ENCODE measurements at regions not wholly inside any gene's neighbourhood (a gene's known extent, or its start where the extent isn't known, plus 50 kb on each side); places are given as distances from the start of the nearest gene placed in this dataset.

- H3K27me3 ChIP-seq (ENCODE audit: insufficient read depth, low read length): no peaks in the 10 kb centered on the region
- H3K36me3 Mint-ChIP-seq: no peaks in the 10 kb centered on the region
- H3K4me3 Mint-ChIP-seq: no peak overlapping the region
- H3K9me3 Mint-ChIP-seq: no peaks in the 10 kb centered on the region
- intact Hi-C loops (cut with micrococcal nuclease): no loop called here
- no peak overlapping the region for H3K27ac ChIP-seq (ENCODE audit: low read depth, low read length)
- H3K4me1 ChIP-seq (ENCODE audit: insufficient read depth, low read length): no peaks in the 10 kb centered on the region
- ChIA-PET POLR2A (ENCODE audit: partially characterized antibody) (no interaction called here), CTCF (ENCODE audit: partially characterized antibody) (no interaction called here)
- no peaks in the 10 kb centered on the region for H3K4me1 Mint-ChIP-seq
- H3K27me3 Mint-ChIP-seq: peaks cover 0 to 6% of the 10 kb centered on the region in 2 donors
- no peaks in the 10 kb centered on the region for H3K9me3 ChIP-seq (ENCODE audit: control insufficient read depth in 1 of 2, low read length in 2 of 2)
- no peaks in the 10 kb centered on the region for H3K36me3 ChIP-seq (ENCODE audit: insufficient read depth, low read length)
- no peak overlapping the region for H3K27ac Mint-ChIP-seq
- no peak overlapping the region for H3K4me3 ChIP-seq (ENCODE audit: low read length in 2 of 2)
- DNase-seq: no peak
Observed at GRCh38 chr10:128738386-128738915, 612.2 kb upstream of the MKI67 start.

GRCh38 chr10:128739930-128740329 lies 613.7 kb upstream of the MKI67 start:
- Mint-ChIP-seq H3K4me1 (no peaks in the 10 kb centered on the region), H3K36me3 (no peaks in the 10 kb centered on the region), H3K27ac (no peak overlapping the region), H3K27me3 (peaks cover 0 to 6% of the 10 kb centered on the region in 2 donors), H3K9me3 (no peaks in the 10 kb centered on the region), H3K4me3 (no peak overlapping the region)
- H3K4me1 ChIP-seq (ENCODE audit: insufficient read depth, low read length): no peaks in the 10 kb centered on the region
- H3K27ac ChIP-seq (ENCODE audit: low read depth, low read length): no peak overlapping the region
- no peak for DNase-seq
- no peaks in the 10 kb centered on the region for H3K9me3 ChIP-seq (ENCODE audit: control insufficient read depth in 1 of 2, low read length in 2 of 2)
- intact Hi-C loops (cut with micrococcal nuclease): no loop called here
- ChIA-PET POLR2A (ENCODE audit: partially characterized antibody) (no interaction called here), CTCF (ENCODE audit: partially characterized antibody) (no interaction called here)
- H3K27me3 ChIP-seq (ENCODE audit: insufficient read depth, low read length): no peaks in the 10 kb centered on the region
- H3K4me3 ChIP-seq (ENCODE audit: low read length in 2 of 2): no peak overlapping the region
- H3K36me3 ChIP-seq (ENCODE audit: insufficient read depth, low read length): no peaks in the 10 kb centered on the region

GRCh38 chr10:128741180-128741579 lies 615.0 kb upstream of the MKI67 start:
- Histone ChIP-seq H3K4me1 (ENCODE audit: insufficient read depth, low read length) (no peaks in the 10 kb centered on the region), H3K36me3 (ENCODE audit: insufficient read depth, low read length) (no peaks in the 10 kb centered on the region), H3K9me3 (ENCODE audit: control insufficient read depth in 1 of 2, low read length in 2 of 2) (no peaks in the 10 kb centered on the region), H3K4me3 (ENCODE audit: low read length in 2 of 2) (no peak overlapping the region), H3K27me3 (ENCODE audit: insufficient read depth, low read length) (no peaks in the 10 kb centered on the region), H3K27ac (ENCODE audit: low read depth, low read length) (no peak overlapping the region)
- peaks cover 0 to 7% of the 10 kb centered on the region in 2 donors for H3K27me3 Mint-ChIP-seq
- CTCF ChIA-PET (ENCODE audit: partially characterized antibody): no interaction called here
- H3K4me3 Mint-ChIP-seq: no peak overlapping the region
- H3K4me1 Mint-ChIP-seq: no peaks in the 10 kb centered on the region
- intact Hi-C loops (cut with micrococcal nuclease): no loop called here
- DNase-seq: no peak
- H3K36me3 Mint-ChIP-seq: no peaks in the 10 kb centered on the region
- H3K27ac Mint-ChIP-seq: no peak overlapping the region
- H3K9me3 Mint-ChIP-seq: no peaks in the 10 kb centered on the region
- POLR2A ChIA-PET (ENCODE audit: partially characterized antibody): no interaction called here

- Mint-ChIP-seq H3K36me3 (no peaks in the 10 kb centered on the region), H3K27ac (no peak overlapping the region), H3K4me3 (no peak overlapping the region), H3K9me3 (no peaks in the 10 kb centered on the region), H3K27me3 (peaks cover 0 to 7% of the 10 kb centered on the region in 2 donors), H3K4me1 (no peaks in the 10 kb centered on the region)
- Histone ChIP-seq H3K27ac (ENCODE audit: low read depth, low read length) (no peak overlapping the region), H3K27me3 (ENCODE audit: insufficient read depth, low read length) (no peaks in the 10 kb centered on the region), H3K9me3 (ENCODE audit: control insufficient read depth in 1 of 2, low read length in 2 of 2) (no peaks in the 10 kb centered on the region), H3K36me3 (ENCODE audit: insufficient read depth, low read length) (no peaks in the 10 kb centered on the region), H3K4me3 (ENCODE audit: low read length in 2 of 2) (no peak overlapping the region), H3K4me1 (ENCODE audit: insufficient read depth, low read length) (no peaks in the 10 kb centered on the region)
- POLR2A ChIA-PET (ENCODE audit: partially characterized antibody): no interaction called here
- intact Hi-C loops (cut with micrococcal nuclease): no loop called here
- no peak for DNase-seq
- CTCF ChIA-PET (ENCODE audit: partially characterized antibody): no interaction called here
Observed at GRCh38 chr10:128741680-128742079, 615.5 kb upstream of the MKI67 start.

GRCh38 chr10:128744092-128744491 lies 617.9 kb upstream of the MKI67 start:
- Mint-ChIP-seq H3K4me3 (no peak overlapping the region), H3K27ac (no peak overlapping the region), H3K9me3 (no peaks in the 10 kb centered on the region), H3K27me3 (peaks cover 0 to 7% of the 10 kb centered on the region in 2 donors), H3K36me3 (no peaks in the 10 kb centered on the region), H3K4me1 (no peaks in the 10 kb centered on the region)
- H3K27ac ChIP-seq (ENCODE audit: low read depth, low read length): no peak overlapping the region
- H3K36me3 ChIP-seq (ENCODE audit: insufficient read depth, low read length): no peaks in the 10 kb centered on the region
- DNase-seq: no peak
- no peak overlapping the region for H3K4me3 ChIP-seq (ENCODE audit: low read length in 2 of 2)
- no peaks in the 10 kb centered on the region for H3K9me3 ChIP-seq (ENCODE audit: control insufficient read depth in 1 of 2, low read length in 2 of 2)
- H3K4me1 ChIP-seq (ENCODE audit: insufficient read depth, low read length): no peaks in the 10 kb centered on the region
- intact Hi-C loops (cut with micrococcal nuclease): no loop called here
- ChIA-PET POLR2A (ENCODE audit: partially characterized antibody) (no interaction called here), CTCF (ENCODE audit: partially characterized antibody) (no interaction called here)
- H3K27me3 ChIP-seq (ENCODE audit: insufficient read depth, low read length): no peaks in the 10 kb centered on the region

GRCh38 chr10:128744811-128745305 lies 618.6 kb upstream of the MKI67 start:
- Histone ChIP-seq H3K36me3 (ENCODE audit: insufficient read depth, low read length) (no peaks in the 10 kb centered on the region), H3K27me3 (ENCODE audit: insufficient read depth, low read length) (no peaks in the 10 kb centered on the region), H3K4me1 (ENCODE audit: insufficient read depth, low read length) (no peaks in the 10 kb centered on the region), H3K4me3 (ENCODE audit: low read length in 2 of 2) (no peak overlapping the region), H3K9me3 (ENCODE audit: control insufficient read depth in 1 of 2, low read length in 2 of 2) (no peaks in the 10 kb centered on the region), H3K27ac (ENCODE audit: low read depth, low read length) (no peak overlapping the region)
- peaks cover 0 to 7% of the 10 kb centered on the region in 2 donors for H3K27me3 Mint-ChIP-seq
- H3K4me1 Mint-ChIP-seq: no peaks in the 10 kb centered on the region
- CTCF ChIA-PET (ENCODE audit: partially characterized antibody): no interaction called here
- no peaks in the 10 kb centered on the region for H3K9me3 Mint-ChIP-seq
- no peaks in the 10 kb centered on the region for H3K36me3 Mint-ChIP-seq
- DNase-seq: no peak
- POLR2A ChIA-PET (ENCODE audit: partially characterized antibody): no interaction called here
- H3K4me3 Mint-ChIP-seq: no peak overlapping the region
- intact Hi-C loops (cut with micrococcal nuclease): no loop called here
- H3K27ac Mint-ChIP-seq: no peak overlapping the region

- H3K4me1 Mint-ChIP-seq: no peaks in the 10 kb centered on the region
- no peaks in the 10 kb centered on the region for H3K27me3 ChIP-seq (ENCODE audit: insufficient read depth, low read length)
- no peaks in the 10 kb centered on the region for H3K9me3 ChIP-seq (ENCODE audit: control insufficient read depth in 1 of 2, low read length in 2 of 2)
- no peaks in the 10 kb centered on the region for H3K9me3 Mint-ChIP-seq
- no peak overlapping the region for H3K4me3 ChIP-seq (ENCODE audit: low read length in 2 of 2)
- H3K36me3 ChIP-seq (ENCODE audit: insufficient read depth, low read length): no peaks in the 10 kb centered on the region
- no peaks in the 10 kb centered on the region for H3K4me1 ChIP-seq (ENCODE audit: insufficient read depth, low read length)
- peaks cover 0 to 1% of the 10 kb centered on the region in 2 donors for H3K27me3 Mint-ChIP-seq
- H3K27ac Mint-ChIP-seq: no peak overlapping the region
- no peak overlapping the region for H3K4me3 Mint-ChIP-seq
- DNase-seq: no peak
- ChIA-PET CTCF (ENCODE audit: partially characterized antibody) (interaction anchor here (0.9 kb wide), 1 partner anchor 10 kb away, joined by 3 read pairs; no protein-coding TSS in a partner anchor), POLR2A (ENCODE audit: partially characterized antibody) (no interaction called here)
- intact Hi-C loops (cut with micrococcal nuclease): no loop called here
- H3K36me3 Mint-ChIP-seq: no peaks in the 10 kb centered on the region
- H3K27ac ChIP-seq (ENCODE audit: low read depth, low read length): no peak overlapping the region
Observed at GRCh38 chr10:128747582-128748346, 621.5 kb upstream of the MKI67 start.

Measured in CD4-positive, alpha-beta memory T cell (primary cell).